Epidermal melanocyte (primary cell): ENCODE measurements at regions not wholly inside any gene's neighbourhood (a gene's known extent, or its start where the extent isn't known, plus 50 kb on each side); places are given as distances from the start of the nearest gene placed in this dataset.
"Not testable (repeated sequence)": the region's sequence is repeated elsewhere in the genome, so short reads cannot be mapped to it uniquely, and the experiment has no call there.

ENCODE experiments used
- DNase-seq: peaks from one replicate; pipeline ENCODE4 v3.0.0; 2011; ENCODE audit warnings: low spot score; ENCODE audit not compliant: insufficient read length

DNA sequence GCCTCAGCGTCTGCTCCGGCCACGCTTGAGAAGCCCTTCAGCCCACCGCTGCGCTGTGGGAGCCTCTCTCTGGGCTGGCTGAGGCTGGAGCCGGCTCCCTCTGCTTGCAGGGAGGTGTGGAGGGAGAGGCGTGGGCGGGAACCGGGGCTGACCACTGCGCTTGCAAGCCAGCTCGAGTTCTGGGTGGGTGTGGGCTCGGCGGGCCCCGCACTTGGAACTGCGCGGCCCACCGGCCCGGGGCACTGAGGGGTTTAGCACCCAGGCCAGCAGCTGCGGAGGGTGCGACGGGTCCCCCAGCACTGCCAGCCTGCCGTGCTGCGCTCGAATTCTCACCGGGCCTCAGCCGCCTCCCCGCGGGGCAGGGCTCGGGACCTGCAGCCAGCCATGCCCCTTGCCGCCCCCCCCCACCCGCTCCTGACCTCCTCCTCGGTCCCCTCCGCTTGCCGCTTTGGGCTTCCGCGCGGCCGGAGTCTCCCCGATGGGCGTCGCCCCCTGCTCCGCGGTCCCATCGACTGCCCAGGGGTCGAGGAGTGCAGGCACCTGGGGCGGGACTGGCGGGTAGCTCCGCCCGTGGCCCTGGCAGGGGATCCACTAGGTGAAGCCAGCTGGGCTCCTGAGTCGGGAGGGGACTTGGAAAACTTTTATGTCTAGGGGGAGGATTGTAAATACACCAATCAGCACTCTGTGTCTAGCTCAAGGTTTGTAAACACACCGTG is 106.7 kb downstream of the RAP2B start:
- no peak for DNase-seq

- DNase-seq = no peak
Measured at GRCh38 chr3:153269730-153270129, 107.7 kb downstream of the RAP2B start.

- no peak for DNase-seq
Measured at GRCh38 chr3:153273217-153273616, 111.2 kb downstream of the RAP2B start.

DNA sequence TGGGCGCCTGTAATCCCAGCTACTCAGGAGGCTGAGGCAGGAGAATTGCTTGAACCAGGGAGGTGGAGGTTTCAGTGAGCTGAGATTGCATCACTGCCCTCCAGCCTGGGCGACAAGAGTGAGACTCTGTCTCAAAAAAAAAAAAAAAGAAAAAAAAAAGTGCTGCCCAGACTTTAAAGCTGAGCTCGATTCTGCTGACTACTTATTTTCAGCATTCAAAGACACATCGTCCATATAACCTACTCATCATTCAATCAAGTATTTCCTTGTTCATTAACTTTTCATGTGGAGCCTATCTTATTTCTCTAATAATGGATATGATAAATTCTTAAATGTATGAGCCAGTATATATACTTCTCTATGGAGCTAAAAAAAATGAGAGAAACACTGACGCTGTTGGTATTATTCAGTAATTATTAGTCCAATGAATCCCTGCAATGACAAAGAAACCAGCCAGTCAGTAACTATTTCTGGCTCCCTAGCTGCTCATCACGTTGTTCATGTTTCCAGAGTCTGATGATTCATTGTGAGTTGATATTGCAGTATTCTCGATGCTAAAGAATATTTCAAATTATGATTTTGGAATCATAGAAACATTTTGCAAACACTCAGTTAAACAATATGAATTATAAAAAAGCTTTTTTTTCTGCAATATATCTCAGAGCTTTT is 111.9 kb downstream of the RAP2B start:
- no peak for DNase-seq

DNA sequence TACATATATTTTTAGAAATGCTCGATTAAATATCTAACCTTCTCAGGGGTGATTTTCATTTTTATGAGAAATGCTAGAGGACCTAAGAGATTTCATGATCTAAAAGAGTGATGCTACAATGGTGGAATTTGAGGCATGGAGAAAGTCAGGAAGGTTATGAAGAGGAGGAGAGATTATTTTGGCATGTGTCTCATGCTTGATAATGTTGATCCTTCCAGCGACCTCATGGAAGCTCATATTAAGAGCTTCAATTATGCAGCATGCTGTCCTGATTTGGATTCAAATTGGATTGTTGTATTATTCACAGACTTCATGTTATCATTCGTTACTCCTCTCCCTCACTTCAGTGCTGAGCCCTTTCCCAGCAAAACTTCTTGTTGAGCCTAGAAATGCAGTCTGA is 112.5 kb downstream of the RAP2B start:
- no peak for DNase-seq

GRCh38 chr3:153275514-153275913 is 113.5 kb downstream of the RAP2B start:
- no peak for DNase-seq

GRCh38 chr3:153277029-153277428 is 115.0 kb downstream of the RAP2B start:
- no peak for DNase-seq

GRCh38 chr3:153281236-153281997 is 119.4 kb downstream of the RAP2B start:
- not testable (repeated sequence) for DNase-seq

DNA sequence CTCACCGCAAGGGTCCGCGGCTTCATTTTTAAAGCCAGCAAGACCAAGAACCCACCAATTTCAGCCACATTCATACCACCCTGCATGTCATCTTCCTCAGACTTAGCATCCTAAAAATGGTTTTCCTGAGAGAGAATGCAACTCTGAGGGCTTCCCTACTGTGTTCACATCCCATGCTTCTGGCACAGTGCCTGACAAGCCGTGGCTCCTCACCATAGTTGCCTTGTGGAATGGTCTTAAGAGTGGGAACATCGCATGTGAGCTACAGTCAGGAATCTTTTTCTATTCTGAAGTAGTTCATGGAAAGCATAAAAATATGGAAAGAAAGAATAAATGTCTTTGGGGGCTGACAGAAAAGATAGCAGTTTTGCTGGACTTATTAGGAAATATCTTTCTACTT is 120.3 kb downstream of the RAP2B start:
- DNase-seq = no peak

- no peak for DNase-seq
Measured at GRCh38 chr3:153284282-153284938, 122.4 kb downstream of the RAP2B start.

DNA sequence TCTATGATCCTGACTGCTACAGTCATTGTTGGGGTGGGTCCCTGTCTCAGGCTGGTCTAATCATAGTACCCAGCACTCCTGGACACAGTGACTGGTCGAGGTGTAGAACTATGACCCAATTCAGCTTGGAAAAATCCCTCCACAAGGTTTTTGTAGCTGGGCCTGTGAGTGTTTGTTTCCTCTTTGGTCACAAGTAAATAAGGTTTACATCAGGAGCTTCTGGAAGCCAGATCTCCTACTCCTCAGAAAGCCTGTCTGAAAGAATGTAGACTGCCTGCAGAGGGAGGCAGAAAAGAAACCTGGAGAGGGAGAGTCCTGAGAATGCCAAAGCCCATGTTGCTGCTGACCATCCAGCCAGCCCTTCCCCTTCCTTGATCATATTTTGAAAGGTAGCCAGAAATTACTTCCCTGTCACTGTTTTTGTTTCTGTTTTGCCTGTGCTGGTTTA is 123.2 kb downstream of the RAP2B start:
- no peak for DNase-seq

GRCh38 chr3:153285982-153286381 is 124.0 kb downstream of the RAP2B start:
- DNase-seq = no peak

GRCh38 chr3:153287017-153287416 is 125.0 kb downstream of the RAP2B start:
- DNase-seq = no peak

- no peak for DNase-seq
Measured at GRCh38 chr3:153289334-153289808, 127.3 kb downstream of the RAP2B start.

DNA sequence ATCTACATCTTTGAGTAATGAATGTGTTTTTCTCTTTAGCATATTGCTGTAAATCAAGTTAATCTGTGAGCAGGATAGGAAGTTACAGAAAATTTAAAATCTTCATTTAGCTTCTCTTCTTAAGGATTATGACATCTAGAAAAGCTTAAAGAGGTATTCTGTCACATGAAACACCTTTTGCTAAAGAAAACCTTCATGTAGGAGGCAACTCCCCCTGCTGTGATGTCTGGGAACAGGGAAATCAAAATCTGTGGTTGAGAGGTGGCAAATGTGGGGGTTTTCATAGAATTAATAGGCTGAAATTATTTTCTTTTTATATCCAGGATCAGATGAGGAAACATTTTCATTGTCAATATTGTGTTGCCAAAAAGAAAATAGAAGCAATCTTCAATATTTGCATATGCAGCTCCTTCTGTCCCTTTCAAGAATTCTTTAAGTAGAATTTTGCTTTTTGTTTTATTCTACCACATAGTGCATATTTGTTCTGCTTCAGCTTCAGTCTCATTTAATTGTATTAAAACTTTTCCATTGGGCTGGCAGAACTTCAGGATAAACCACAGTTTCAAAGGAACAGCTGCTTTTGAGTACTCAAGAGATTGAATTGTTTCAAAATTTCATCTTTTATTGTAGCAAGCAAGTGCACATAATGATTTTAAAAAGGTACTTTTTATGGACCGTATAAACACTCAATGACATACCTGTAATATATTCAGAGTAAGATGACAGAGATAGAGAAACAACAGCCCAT is 128.4 kb downstream of the RAP2B start:
- no peak for DNase-seq

DNA sequence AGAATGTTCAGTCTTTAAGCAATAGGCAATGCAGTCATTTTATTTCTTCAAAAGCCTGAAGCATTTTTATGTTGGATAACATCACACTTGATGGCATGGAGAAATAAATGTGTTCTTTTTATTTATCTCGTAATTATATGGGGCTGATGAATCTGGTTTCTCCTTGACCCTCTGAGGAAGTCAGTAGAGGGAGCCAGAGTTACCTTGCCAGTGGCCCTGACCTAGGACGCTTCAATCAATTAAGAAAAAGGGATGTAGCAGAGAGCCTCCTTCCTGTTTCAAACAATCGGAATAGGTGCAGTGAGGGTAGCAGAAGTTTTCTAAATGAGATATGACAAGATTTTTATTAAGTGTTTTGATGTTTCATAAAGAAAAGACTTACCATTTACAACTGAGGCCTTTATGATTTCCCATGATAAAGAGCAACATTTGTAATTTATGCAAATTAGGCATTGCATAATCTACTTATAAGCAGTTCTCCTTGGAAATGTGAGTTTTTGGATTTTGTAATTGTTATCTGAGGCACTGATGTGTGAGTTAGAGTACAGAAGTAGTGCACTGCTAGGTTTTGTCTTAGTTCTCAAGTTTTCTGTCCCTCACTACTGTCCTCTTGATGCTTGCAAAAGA is 129.1 kb downstream of the RAP2B start:
- DNase-seq = peak; percentile 29

GRCh38 chr3:153293265-153293664 is 131.2 kb downstream of the RAP2B start:
- DNase-seq = no peak

- DNase-seq = no peak
Measured at GRCh38 chr3:153295901-153296300, 133.9 kb downstream of the RAP2B start.

DNA sequence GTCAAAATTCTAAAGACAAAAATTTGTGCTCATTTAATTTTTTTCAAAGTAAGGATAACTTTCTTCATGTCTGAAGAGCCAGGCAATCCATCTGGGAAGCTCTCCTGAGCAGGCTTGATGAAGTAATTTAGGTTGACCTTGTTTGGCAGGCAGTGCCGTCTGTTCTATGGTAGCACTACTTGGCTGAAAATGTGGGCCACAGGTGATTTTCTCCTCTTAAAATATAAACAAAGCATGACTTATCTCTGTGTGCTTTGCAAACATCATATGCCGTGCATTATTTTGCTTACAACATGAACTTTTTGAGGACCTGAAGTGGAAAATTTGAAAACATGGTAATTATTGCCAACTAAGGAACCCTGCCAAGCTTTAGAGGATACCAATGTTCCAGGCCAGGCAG is 143.2 kb downstream of the RAP2B start:
- no peak for DNase-seq

DNA sequence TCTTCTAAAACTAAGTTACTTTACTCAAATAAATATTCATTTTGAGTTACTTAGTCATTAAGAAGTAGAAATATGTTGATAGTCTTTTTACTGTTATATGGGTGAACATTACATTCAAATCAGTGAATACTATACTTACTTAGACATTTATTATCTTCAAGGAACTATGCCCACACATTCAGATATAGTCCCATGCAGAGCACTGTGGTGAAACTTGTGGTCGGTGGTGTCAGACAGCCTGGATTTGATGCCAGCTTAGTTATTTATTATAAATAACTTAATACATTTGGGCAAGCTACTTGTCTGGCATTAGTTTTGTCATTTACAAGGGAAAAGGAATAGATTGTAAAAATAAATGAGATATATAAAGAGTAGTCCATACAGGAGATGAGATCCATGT is 149.5 kb downstream of the RAP2B start:
- no peak for DNase-seq
